GM12873 (cell line): ENCODE measurements at regions not wholly inside any gene's neighbourhood (a gene's known extent, or its start where the extent isn't known, plus 50 kb on each side); places are given as distances from the start of the nearest gene placed in this dataset.

ENCODE experiments used
- CTCF ChIP-seq: IDR thresholded peaks from 2 replicates; pipeline ENCODE4 v1.5.1; 2012; ENCODE audit warnings: low read depth, mild to moderate bottlenecking, moderate library complexity, low read length, control low read depth; ENCODE audit not compliant: insufficient read depth; ENCODE audit errors: missing control alignments

GRCh38 chr12:94855853-94856252 lies 147.6 kb downstream of the NDUFA12 start:
- no peak for TF ChIP-seq CTCF

GRCh38 chr12:94851396-94852028 lies 152.0 kb downstream of the NDUFA12 start:
- TF ChIP-seq CTCF: no peak

- peak; percentile 15 for TF ChIP-seq CTCF
Measured at GRCh38 chr12:94849411-94849976, 154.0 kb downstream of the NDUFA12 start.

DNA sequence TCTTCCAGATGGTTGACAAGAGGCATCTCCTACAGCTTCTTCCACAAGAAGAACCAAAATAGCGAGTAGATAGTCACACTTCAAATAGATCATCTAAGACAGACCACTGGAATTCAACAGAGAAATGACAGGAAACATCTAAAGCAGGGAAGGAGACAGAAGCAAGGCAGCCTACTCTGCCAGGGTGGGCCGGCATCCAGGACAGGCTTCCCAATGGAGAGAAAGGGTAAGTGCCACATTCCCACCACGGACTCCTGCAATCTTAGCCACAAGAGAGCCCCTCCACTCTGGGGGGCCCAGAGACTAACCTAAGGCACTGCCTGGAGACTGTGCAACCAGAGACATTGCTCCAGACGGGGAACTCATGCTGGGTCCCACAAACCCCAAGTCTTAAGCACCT lies 154.5 kb downstream of the NDUFA12 start:
- TF ChIP-seq CTCF: no peak

DNA sequence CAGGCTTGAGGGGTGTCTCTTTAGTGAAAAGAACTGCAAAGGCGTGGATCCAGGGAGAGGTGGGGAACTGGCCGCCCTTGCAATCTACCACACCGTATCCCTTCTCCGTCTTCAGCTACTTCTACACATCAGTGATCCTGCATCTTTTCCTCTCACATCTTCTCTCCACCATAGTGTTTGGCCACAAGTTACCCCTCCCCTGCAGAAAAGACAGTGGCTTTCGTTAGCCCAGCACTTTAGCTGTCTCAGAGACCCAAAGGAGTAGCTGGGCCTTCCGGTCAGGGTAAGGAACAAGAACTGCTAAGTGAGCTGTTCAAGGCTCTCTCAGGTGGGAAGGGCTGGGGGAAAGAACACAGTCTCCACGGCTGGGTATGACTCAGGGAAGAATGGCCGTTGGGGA lies 158.4 kb downstream of the NDUFA12 start:
- no peak for TF ChIP-seq CTCF

DNA sequence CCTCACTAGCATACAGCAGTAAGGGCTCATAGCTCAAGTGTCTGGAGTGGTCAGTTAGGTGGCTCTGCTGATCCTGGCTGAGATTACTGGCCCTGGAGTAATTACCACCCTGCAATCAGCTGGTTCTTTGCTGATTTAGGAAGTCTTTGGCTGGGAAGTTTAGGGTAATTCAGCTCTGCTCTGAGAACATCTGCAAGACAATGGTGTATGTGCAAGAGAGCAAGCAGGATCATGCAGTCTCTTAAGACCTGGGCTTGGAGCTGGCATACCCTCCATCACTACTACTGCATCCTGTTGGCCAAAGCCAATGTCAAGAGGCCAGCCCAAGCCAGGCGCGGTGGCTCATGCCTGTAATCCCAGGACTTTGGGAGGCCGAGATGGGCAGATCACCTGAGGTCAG lies 159.0 kb downstream of the NDUFA12 start:
- no peak for TF ChIP-seq CTCF

DNA sequence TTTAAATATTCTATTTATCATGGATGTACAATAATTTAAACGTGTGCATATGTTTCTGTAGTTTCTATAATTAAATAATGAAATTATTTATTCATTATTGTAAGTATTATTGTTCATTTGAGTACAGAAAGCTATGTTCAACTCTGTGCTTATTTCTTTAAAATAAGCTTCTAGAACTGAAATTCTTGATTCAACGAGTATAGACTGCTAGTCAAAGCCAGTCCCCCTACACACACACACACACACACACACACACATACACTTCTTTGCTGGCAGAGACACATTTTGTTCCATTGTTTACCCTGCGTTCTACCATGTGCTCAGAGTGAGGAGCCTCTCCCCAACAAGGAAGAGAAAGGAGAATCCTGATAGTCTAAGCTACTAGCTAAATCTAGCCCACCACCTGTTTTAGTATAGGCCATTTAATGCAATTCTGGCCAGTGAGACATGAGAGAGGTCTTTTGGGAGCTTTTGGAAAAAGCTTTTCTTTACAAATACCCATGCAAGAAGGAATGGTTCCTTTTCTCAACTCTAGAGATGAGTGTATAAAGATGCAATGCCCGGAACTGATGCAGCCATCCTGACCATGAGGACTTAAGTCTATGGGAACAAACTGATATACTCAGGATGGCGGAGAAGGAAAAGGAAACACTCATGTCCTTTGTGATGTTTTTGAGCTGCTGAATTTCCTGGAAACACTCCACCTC lies 161.4 kb downstream of the NDUFA12 start:
- TF ChIP-seq CTCF: no peak
